PC-9 (cell line): ENCODE measurements at regions not wholly inside any gene's neighbourhood (a gene's known extent, or its start where the extent isn't known, plus 50 kb on each side); places are given as distances from the start of the nearest gene placed in this dataset.

ENCODE experiments used
- BruUV-seq: library from RNA; stranded (reverse); fragments of 400-500 nt; replicated peaks from 2 replicates; lab custom pipeline; 2021; lab: Mats Ljungman, UMichigan
- CTCF ChIA-PET: fragments of 300-600 bp; sonication (Branson Sonifier 250); formaldehyde crosslinking; loops from one replicate; lab custom pipeline; 2022; ENCODE audit warnings: antibody characterized with exemption; lab: Charles Lee
- POLR2A ChIA-PET: fragments of 300-600 bp; sonication (Branson Sonifier 250); formaldehyde crosslinking; loops from one replicate; lab custom pipeline; 2022; ENCODE audit warnings: antibody characterized with exemption; ENCODE audit not compliant: unreplicated experiment; lab: Charles Lee
- DNase-seq, 2 experiments: peaks; one replicate each; pipeline versions ENCODE4 v3.0.0 to v3.0.0-alpha.2; 2015 to 2022; ENCODE audit warnings: mixed read lengths in 1 of 2
- H2AFZ ChIP-seq: fragments of 200-600 bp; sonication (generic); 2 replicates; pipeline ENCODE4 v1.8.1; 2017; ENCODE audit warnings: antibody characterized with exemption
- H3F3A ChIP-seq: fragments of 200-600 bp; sonication (generic); 2 replicates; pipeline ENCODE4 v1.8.1; 2017; ENCODE audit warnings: antibody characterized with exemption, mild to moderate bottlenecking, low read depth; ENCODE audit not compliant: insufficient read depth
- H3K27ac ChIP-seq: fragments of 200-600 bp; sonication (generic); 2 replicates; pipeline ENCODE4 v1.6.1; 2016; ENCODE audit warnings: mixed run types
- H3K27me3 ChIP-seq: fragments of 200-600 bp; sonication (generic); 2 replicates; pipeline ENCODE4 v1.6.1; 2016; ENCODE audit warnings: low read depth, mixed run types; ENCODE audit not compliant: insufficient read depth
- H3K36me3 ChIP-seq: fragments of 200-600 bp; sonication (generic); 2 replicates; pipeline ENCODE4 v1.6.1; 2016; ENCODE audit warnings: low read depth, mixed run types
- H3K4me1 ChIP-seq: fragments of 200-600 bp; sonication (generic); replicated peaks from 2 replicates; pipeline ENCODE4 v1.6.1; 2016; ENCODE audit warnings: mixed run types; ENCODE audit not compliant: insufficient read depth
- H3K4me2 ChIP-seq: fragments of 200-600 bp; sonication (generic); 2 replicates; pipeline ENCODE4 v1.6.1; 2017; ENCODE audit warnings: mixed run types
- H3K4me3 ChIP-seq: fragments of 200-600 bp; sonication (generic); 2 replicates; pipeline ENCODE4 v1.6.1; 2016; ENCODE audit warnings: mixed run types
- H3K79me2 ChIP-seq: fragments of 200-600 bp; sonication (generic); 2 replicates; pipeline ENCODE4 v1.6.1; 2017; ENCODE audit warnings: low read depth, mixed run types
- H3K9me2 ChIP-seq: fragments of 200-600 bp; sonication (generic); 2 replicates; pipeline ENCODE4 v1.8.1; 2017; ENCODE audit warnings: mild to moderate bottlenecking; ENCODE audit not compliant: insufficient read depth
- H3K9me3 ChIP-seq: fragments of 200-600 bp; sonication (generic); 2 replicates; pipeline ENCODE4 v1.8.1; 2016; ENCODE audit warnings: low read depth; ENCODE audit not compliant: insufficient read depth
- H4K20me1 ChIP-seq: fragments of 200-600 bp; sonication (generic); 2 replicates; pipeline ENCODE4 v1.8.1; 2017; ENCODE audit not compliant: insufficient read depth
- CTCF ChIP-seq: fragments of 200-600 bp; sonication (generic); conservative IDR thresholded peaks from 2 replicates; pipeline ENCODE4 v1.6.1; 2017; ENCODE audit warnings: mixed run types, antibody characterized with exemption, mild to moderate bottlenecking, moderate library complexity
- EZH2 ChIP-seq: fragments of 200-600 bp; sonication (generic); IDR thresholded peaks from 2 replicates; pipeline ENCODE4 v1.8.0; 2017; ENCODE audit warnings: antibody characterized with exemption, low read depth
- intact Hi-C: fragments of 100-400 bp; cut with micrococcal nuclease; formaldehyde crosslinking; loops from one replicate; pipeline ENCODE4 v1.10.0; 2022; ENCODE audit not compliant: unreplicated experiment

- no peak overlapping the region for H3K4me3 ChIP-seq
- no peaks in the 10 kb centered on the region for H3K36me3 ChIP-seq
- H2AFZ ChIP-seq: no peak overlapping the region
- no peaks in the 10 kb centered on the region for H3K9me3 ChIP-seq
- intact Hi-C loops: no loop called here
- H3K4me1 ChIP-seq: no peaks in the 10 kb centered on the region
- H3K27ac ChIP-seq: no peak overlapping the region
- DNase-seq: no peak
- no TSS peak for BruUV-seq
- ChIA-PET POLR2A (no interaction called here), CTCF (no interaction called here)
- no peak for TF ChIP-seq CTCF
- TF ChIP-seq EZH2: no peak
- H3F3A ChIP-seq: no peaks in the 10 kb centered on the region
- H3K27me3 ChIP-seq: no peaks in the 10 kb centered on the region
- H4K20me1 ChIP-seq: no peaks in the 10 kb centered on the region
- H3K4me2 ChIP-seq: no peak overlapping the region
- no peaks in the 10 kb centered on the region for H3K9me2 ChIP-seq
- no peaks in the 10 kb centered on the region for H3K79me2 ChIP-seq
Measured at GRCh38 chr4:15294832-15295231, 133.0 kb upstream of the C1QTNF7 start.

- H3K36me3 ChIP-seq: no peaks in the 10 kb centered on the region
- no peaks in the 10 kb centered on the region for H3K9me2 ChIP-seq
- no peaks in the 10 kb centered on the region for H4K20me1 ChIP-seq
- DNase-seq: no peak
- no peaks in the 10 kb centered on the region for H3K4me1 ChIP-seq
- ChIA-PET POLR2A (no interaction called here), CTCF (no interaction called here)
- no TSS peak for BruUV-seq
- H3K27ac ChIP-seq: no peak overlapping the region
- H3F3A ChIP-seq: no peaks in the 10 kb centered on the region
- H3K4me3 ChIP-seq: no peak overlapping the region
- intact Hi-C loops: no loop called here
- no peak overlapping the region for H3K4me2 ChIP-seq
- H3K79me2 ChIP-seq: no peaks in the 10 kb centered on the region
- no peaks in the 10 kb centered on the region for H3K27me3 ChIP-seq
- no peak overlapping the region for H2AFZ ChIP-seq
- H3K9me3 ChIP-seq: no peaks in the 10 kb centered on the region
- TF ChIP-seq CTCF: no peak
- TF ChIP-seq EZH2: no peak
Measured at GRCh38 chr4:15295421-15296162, 132.2 kb upstream of the C1QTNF7 start.

GRCh38 chr4:15297344-15297743, 130.5 kb upstream of the C1QTNF7 start:
- H2AFZ ChIP-seq: no peak overlapping the region
- no peaks in the 10 kb centered on the region for H3K27me3 ChIP-seq
- H4K20me1 ChIP-seq: no peaks in the 10 kb centered on the region
- H3K4me2 ChIP-seq: no peak overlapping the region
- H3K79me2 ChIP-seq: no peaks in the 10 kb centered on the region
- no peaks in the 10 kb centered on the region for H3F3A ChIP-seq
- H3K4me1 ChIP-seq: no peaks in the 10 kb centered on the region
- no peak for DNase-seq
- no peak overlapping the region for H3K27ac ChIP-seq
- H3K4me3 ChIP-seq: no peak overlapping the region
- H3K9me3 ChIP-seq: no peaks in the 10 kb centered on the region
- intact Hi-C loops: no loop called here
- H3K9me2 ChIP-seq: no peaks in the 10 kb centered on the region
- ChIA-PET POLR2A (no interaction called here), CTCF (no interaction called here)
- TF ChIP-seq EZH2 (no peak), CTCF (no peak)
- no TSS peak for BruUV-seq
- no peaks in the 10 kb centered on the region for H3K36me3 ChIP-seq
